B cell (primary cell): ENCODE measurements at regions not wholly inside any gene's neighbourhood (a gene's known extent, or its start where the extent isn't known, plus 50 kb on each side); places are given as distances from the start of the nearest gene placed in this dataset.

Experiments
- EZH2 ChIP-seq: IDR thresholded peaks from 2 replicates; pipeline ENCODE4 v1.6.1; 2012; ENCODE audit warnings: borderline replicate concordance, low read depth, mild to moderate bottlenecking, moderate library complexity, low read length; ENCODE audit not compliant: insufficient read depth, poor library complexity, severe bottlenecking
- TF ChIP-seq, protein P1 (sequence below): fragments of 200-600 bp; IDR thresholded peaks from one replicate; pipeline ENCODE4 v1.8.0; 2022; ENCODE audit warnings: antibody characterized with exemption, mild to moderate bottlenecking

DNA sequence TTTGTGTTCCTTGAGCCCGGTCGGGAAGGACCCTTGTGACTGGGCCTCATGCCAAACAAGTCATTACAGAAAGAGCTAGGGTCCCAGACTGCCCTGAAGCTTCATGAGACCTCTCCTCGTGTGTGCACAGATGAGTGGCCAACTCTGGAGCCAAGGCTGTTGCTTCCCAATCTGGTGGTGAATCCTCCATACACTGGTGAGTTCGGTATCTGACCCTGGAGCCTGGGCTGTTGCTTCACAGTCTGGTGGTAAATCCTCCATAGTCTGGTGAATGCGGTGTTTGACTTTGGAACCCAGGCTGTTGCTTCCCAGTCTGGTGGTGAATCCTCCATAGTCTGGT lies 737.8 kb downstream of the MATN1 start:
- TF ChIP-seq, protein P1, sequence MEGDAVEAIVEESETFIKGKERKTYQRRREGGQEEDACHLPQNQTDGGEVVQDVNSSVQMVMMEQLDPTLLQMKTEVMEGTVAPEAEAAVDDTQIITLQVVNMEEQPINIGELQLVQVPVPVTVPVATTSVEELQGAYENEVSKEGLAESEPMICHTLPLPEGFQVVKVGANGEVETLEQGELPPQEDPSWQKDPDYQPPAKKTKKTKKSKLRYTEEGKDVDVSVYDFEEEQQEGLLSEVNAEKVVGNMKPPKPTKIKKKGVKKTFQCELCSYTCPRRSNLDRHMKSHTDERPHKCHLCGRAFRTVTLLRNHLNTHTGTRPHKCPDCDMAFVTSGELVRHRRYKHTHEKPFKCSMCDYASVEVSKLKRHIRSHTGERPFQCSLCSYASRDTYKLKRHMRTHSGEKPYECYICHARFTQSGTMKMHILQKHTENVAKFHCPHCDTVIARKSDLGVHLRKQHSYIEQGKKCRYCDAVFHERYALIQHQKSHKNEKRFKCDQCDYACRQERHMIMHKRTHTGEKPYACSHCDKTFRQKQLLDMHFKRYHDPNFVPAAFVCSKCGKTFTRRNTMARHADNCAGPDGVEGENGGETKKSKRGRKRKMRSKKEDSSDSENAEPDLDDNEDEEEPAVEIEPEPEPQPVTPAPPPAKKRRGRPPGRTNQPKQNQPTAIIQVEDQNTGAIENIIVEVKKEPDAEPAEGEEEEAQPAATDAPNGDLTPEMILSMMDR, result no peak
- no peak for TF ChIP-seq EZH2
